Adrenal gland (tissue), 9 donors: ENCODE measurements at regions not wholly inside any gene's neighbourhood (a gene's known extent, or its start where the extent isn't known, plus 50 kb on each side); places are given as distances from the start of the nearest gene placed in this dataset.

Source experiments
- DNase-seq, 7 donors: peaks; one replicate each; pipeline ENCODE4 v3.0.0-alpha.2; 2019 to 2020
- H3K27ac ChIP-seq, 5 donors: fragments of 200-600 bp; sonication (generic) in 4 of 5; 1 replicate in 3 of 5; 2 replicates in 2 of 5; pipeline versions ENCODE4 v1.5.1 to v1.8.0; 2016 to 2020; ENCODE audit warnings: mild to moderate bottlenecking in 1 of 5
- H3K27me3 ChIP-seq: fragments of 200-600 bp; 2 replicates; pipeline ENCODE4 v1.8.0; 2021
- H3K36me3 ChIP-seq, 2 donors: fragments of 200-600 bp; replicated peaks in 1 of 2; 1 replicate in 1 of 2; 2 replicates in 1 of 2; pipeline versions ENCODE4 v1.5.1 to v1.8.0; 2018 to 2022
- H3K4me1 ChIP-seq, 2 donors: fragments of 200-600 bp; replicated peaks in 1 of 2; 1 replicate in 1 of 2; 2 replicates in 1 of 2; pipeline versions ENCODE4 v1.5.1 to v1.8.0; 2018 to 2021
- H3K4me3 ChIP-seq, 4 donors: fragments of 200-600 bp; sonication (generic) in 3 of 4; one replicate each; pipeline ENCODE4 v1.5.1; 2016 to 2018
- H3K9me3 ChIP-seq, 3 donors: fragments of 200-600 bp; sonication (generic) in 1 of 3; replicated peaks in 1 of 3; 1 replicate in 2 of 3; 2 replicates in 1 of 3; pipeline versions ENCODE4 v1.5.1 to v1.8.0; 2016 to 2021
- CTCF ChIP-seq, 6 experiments: fragments of 450-650 bp in 4 of 6; fragments of 200-600 bp in 2 of 6; sonication (generic) in 1 of 6; IDR thresholded peaks; 1 replicate in 5 of 6; 2 replicates in 1 of 6; pipeline versions ENCODE4 v1.5.1 to v1.8.0; 2016 to 2021; ENCODE audit warnings: antibody characterized with exemption in 6 of 6, mild to moderate bottlenecking in 2 of 6, moderate library complexity in 1 of 6
- POLR2A ChIP-seq, 2 donors: fragments of 450-650 bp; IDR thresholded peaks; one replicate each; pipeline ENCODE4 v1.6.1; 2017; ENCODE audit warnings: antibody characterized with exemption in 2 of 2, mild to moderate bottlenecking in 2 of 2, moderate library complexity in 1 of 2
- WGBS, 4 donors: extraction: QIAGEN DNeasy Blood & Tissue Kit in 2 of 4; methylation state at CpG; one replicate each; pipeline versions ENCODE4 v1.1.5 to v1.1.7; 2013 to 2017; 5-methylcytosine and 5-hydroxymethylcytosine counted together
- intact Hi-C, 2 donors: fragments of 100-400 bp; cut with DNase I; formaldehyde crosslinking; loops; one replicate each; pipeline versions ENCODE4 v1.14.1 to v1.15.0; 2022 to 2023
- donor health status: healthy with polysubstance abuse.
- donor health status: Bipolar disorder and iron deficiency.
- donor health status: DM: yes; HTN: yes; CAD: no.
- donor health status: DM: no; HTN: no; CAD: no.
- donor health status: DM: no; HTN: no; CAD: no.

GRCh38 chr17:14854691-14855090 lies 410.4 kb downstream of the PMP22 start:
- Histone ChIP-seq H3K9me3 (no peaks in the 10 kb centered on the region), H3K4me1 (no peaks in the 10 kb centered on the region), H3K4me3 (no peak overlapping the region), H3K27me3 (peaks cover 4% of the 10 kb centered on the region), H3K27ac (no peak overlapping the region), H3K36me3 (no peaks in the 10 kb centered on the region)
- 80 to 92% (median 82%) methylated on average over 4 of the region's 4 CpGs for WGBS, 4 donors
- intact Hi-C loops = no loop called here
- no peak for DNase-seq
- TF ChIP-seq CTCF (IDR thresholded peaks at IDR 0.05) (no peak), POLR2A (IDR thresholded peaks at IDR 0.05) (no peak)

- H3K27ac ChIP-seq = no peak overlapping the region
- intact Hi-C loops = no loop called here
- 44 to 63% (median 49%) methylated on average over 7 to 8 of the region's 8 CpGs for WGBS, 4 donors
- no peak for TF ChIP-seq POLR2A (IDR thresholded peaks at IDR 0.05)
- TF ChIP-seq CTCF (IDR thresholded peaks at IDR 0.05) = no peak
- H3K9me3 ChIP-seq = no peaks in the 10 kb centered on the region
- no peaks in the 10 kb centered on the region for H3K4me1 ChIP-seq
- H3K4me3 ChIP-seq = no peak overlapping the region
- no peaks in the 10 kb centered on the region for H3K27me3 ChIP-seq
- DNase-seq = no peak
- H3K36me3 ChIP-seq = no peaks in the 10 kb centered on the region
Measured at GRCh38 chr17:14845591-14846281, 419.4 kb downstream of the PMP22 start.

DNA sequence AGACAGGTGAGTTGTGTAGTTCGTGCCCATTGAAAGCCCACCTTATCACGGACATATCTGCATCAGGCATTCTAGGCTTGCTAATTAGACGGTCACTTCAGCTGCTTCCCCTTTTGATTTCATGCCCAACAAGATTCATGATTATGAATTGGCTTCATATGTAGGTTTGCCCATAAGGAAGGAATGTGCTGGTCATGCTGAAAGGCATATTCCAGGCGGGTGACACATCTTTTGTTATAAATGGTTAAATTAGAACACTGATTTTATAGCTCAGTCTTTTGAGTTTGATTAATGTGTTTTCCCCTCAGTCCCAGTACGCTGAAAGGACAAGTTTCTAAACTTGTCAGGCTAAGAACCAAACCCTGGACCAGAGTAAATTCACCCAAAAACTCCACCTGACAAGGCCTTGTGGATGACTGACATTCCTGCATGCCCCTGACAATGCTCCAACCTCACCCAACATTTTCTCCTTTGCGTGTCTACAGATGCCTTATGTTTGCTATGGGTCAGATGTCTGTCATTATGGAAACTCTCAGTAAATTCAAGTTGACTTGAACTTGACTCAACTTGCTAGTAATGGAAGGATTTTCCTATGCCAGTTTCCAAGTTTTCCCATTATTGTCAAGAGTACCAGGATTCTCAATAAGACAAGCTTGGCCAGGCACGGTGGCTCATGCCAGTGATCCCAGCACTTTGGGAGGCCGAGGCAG lies 421.9 kb downstream of the PMP22 start:
- intact Hi-C loops = no loop called here
- H3K9me3 ChIP-seq = no peaks in the 10 kb centered on the region
- no peak for DNase-seq
- no peaks in the 10 kb centered on the region for H3K4me1 ChIP-seq
- no peak overlapping the region for H3K27ac ChIP-seq
- TF ChIP-seq CTCF (IDR thresholded peaks at IDR 0.05) (no peak), POLR2A (IDR thresholded peaks at IDR 0.05) (no peak)
- 75 to 82% (median 77%) methylated on average over 8 of the region's 8 CpGs for WGBS, 4 donors
- no peak overlapping the region for H3K4me3 ChIP-seq
- no peaks in the 10 kb centered on the region for H3K36me3 ChIP-seq
- no peaks in the 10 kb centered on the region for H3K27me3 ChIP-seq

DNA sequence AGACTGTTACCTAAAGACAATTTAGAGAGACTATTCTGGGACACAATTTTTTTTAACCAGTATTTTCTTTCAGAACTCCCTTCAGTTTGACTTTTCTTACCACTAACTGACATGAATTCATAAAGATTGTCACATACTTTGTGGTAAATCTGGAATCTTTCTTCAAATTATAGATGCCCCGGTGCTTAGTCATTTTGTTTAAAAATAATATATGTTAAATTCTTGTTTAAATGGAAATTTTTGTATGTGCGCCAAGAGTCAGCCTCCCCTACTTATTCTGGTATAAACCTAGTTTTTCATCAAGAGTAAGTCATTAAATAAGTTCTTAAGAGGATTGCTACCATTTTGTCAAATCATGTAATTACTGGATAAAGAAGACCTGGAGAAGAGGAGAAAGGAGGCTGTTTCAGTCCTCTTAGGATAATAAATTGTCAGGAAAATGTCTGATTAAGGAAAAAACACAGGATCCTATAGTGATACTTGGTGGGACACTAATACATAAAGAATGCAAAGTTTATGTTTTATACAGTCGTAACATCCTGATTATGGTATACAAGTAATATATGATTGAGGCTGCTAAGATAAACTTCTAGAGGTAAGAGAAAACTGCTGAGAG lies 424.4 kb downstream of the PMP22 start:
- no peaks in the 10 kb centered on the region for H3K9me3 ChIP-seq
- H3K27ac ChIP-seq = no peak overlapping the region
- H3K27me3 ChIP-seq = no peaks in the 10 kb centered on the region
- H3K4me3 ChIP-seq = no peak overlapping the region
- intact Hi-C loops = no loop called here
- no peak for DNase-seq
- 76 to 85% (median 82%) methylated on average over 3 of the region's 3 CpGs for WGBS, 4 donors
- TF ChIP-seq POLR2A (IDR thresholded peaks at IDR 0.05) = no peak
- no peak for TF ChIP-seq CTCF (IDR thresholded peaks at IDR 0.05)
- H3K4me1 ChIP-seq = no peaks in the 10 kb centered on the region
- no peaks in the 10 kb centered on the region for H3K36me3 ChIP-seq
